ENCODE measurements at regions not wholly inside any gene's neighbourhood (a gene's known extent, or its start where the extent isn't known, plus 50 kb on each side); places are given as distances from the start of the nearest gene placed in this dataset.

DNA sequence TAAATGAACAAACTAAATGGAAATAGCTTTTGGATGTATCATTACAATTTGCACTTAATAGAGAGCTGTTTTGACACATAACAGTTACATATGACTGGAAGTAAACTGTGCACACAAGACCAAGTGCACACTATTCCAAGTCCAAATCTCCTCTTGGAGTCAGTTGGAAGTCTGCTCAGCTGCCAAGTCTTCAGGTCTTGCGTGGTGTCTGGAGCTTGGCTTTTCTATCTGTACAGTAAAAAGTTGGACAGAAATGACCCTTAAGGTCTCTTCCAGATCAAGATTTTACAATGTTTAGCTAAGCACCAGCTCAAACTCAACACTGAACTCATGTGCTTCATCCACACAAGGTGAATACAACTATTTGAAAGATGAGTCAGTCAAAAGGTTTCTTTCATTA is 456.9 kb downstream of the RASEF start:
- intact Hi-C loops (cut with micrococcal nuclease): no loop called here

DNA sequence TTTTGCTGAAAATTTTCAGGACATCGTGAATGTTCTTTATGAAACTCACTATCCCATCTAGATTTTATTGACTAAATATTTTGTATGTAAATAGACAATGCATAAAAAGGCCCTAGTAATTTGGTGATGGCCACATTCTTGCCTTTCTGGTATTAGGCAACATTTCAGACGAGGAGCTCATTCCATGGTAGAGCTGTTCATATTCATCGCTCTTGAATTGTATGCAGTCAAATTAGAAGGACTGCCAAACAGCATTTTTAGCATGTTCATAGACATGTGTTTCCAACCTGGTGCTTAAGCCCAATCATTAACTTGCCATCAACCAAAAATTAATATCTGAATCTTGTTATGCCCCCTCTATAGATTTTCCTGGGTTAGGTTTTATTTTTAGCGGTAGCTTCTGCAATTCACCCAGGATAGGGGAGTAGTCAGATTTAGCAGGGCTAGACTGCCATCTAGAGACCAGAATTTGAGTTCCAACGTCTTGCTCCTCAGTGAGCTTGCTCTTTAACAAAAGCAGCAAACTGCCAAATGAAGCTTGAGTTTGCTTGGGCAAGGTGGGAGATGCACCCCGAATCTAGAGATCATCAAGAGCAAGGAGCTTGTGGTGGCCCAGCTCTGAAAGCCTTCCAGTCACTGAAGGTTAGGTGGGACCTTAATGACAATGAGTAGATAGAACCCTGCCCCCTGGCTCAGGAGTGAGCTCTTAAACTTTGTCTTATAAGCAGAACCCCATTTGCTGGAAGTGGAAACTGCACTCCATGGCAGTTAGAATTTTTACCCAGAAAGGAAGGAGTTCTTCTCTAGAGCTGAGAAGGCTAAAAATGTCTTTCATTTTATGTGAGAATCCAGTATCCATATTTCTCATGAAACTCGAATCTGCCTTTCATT is 456.2 kb downstream of the RASEF start:
- intact Hi-C loops (cut with micrococcal nuclease): no loop called here

DNA sequence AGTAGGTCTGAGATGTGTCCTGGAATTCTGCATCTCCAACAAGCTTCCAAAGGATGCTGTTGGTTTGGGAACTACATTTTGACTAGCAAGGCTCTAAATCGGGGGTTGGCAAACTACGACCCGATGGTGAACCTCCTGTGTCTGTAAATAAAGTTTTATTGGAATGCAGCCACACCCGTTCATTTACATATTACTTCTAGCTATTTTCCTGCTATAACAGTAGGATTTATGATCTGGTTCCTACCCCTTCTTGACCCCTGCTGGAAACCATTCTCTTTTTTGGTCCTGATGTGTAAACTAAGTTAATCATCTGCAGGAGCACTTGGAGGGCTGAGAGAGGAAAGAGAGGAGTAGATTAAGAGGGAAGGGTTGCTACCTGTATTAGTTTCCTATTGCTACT is 454.5 kb downstream of the RASEF start:
- intact Hi-C loops (cut with micrococcal nuclease): no loop called here

DNA sequence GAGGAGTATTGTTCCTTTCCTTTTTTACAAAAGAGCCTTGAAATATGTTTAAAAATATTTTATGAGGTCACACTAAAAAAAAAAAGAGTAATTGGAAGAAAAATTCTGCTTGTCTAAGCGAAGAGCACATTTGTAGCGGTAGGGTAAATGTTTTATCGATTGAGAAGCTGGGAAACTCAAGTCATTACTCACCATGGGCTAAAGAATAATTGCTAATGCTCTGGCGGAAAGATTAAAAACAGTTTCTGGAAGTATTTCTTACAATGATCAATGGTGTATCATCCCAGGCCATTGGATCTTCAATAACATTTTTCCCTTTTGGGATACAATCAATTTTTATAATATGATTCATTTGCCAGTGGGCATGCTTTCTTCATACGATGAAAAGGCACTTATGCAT is 450.0 kb downstream of the RASEF start:
- intact Hi-C loops (cut with micrococcal nuclease): no loop called here

DNA sequence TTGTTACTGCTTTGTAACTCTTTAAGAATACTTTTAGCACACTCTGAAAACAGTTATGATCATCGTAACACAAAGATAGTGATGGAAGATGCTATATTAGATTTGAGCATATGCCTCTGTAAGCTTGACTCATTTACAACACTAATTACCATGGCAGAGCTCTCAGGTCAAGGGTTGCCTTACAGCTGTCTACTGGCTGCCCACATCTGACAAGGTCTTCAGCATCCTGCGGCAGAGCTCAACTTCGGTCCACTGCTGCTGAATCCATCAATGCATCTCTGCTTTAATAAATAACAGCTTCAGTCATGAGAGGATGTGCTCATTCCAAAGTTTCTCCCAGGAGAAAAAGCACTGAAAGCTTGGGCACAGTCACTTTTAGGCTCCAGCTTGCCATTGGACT is 449.4 kb downstream of the RASEF start:
- intact Hi-C loops (cut with micrococcal nuclease): no loop called here

DNA sequence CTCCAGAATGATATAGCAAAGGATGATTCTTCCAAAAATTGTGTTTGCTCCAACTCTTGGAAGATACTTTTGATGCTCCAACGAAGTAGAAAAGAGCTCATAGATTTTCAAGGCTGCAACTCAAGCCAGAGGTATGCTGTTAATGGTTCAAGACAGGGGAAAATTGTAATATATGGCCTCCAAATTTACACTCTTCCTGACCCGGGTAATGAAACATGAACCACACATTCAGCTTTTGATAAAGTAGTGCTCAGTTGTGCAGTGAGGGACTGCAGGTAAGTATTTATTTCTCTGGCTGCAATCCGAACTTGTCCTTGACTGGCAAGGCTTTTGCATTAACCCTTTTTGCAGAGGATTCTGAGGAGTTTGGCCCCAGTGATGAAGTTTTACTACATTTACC is 446.4 kb downstream of the RASEF start:
- intact Hi-C loops (cut with micrococcal nuclease): no loop called here

DNA sequence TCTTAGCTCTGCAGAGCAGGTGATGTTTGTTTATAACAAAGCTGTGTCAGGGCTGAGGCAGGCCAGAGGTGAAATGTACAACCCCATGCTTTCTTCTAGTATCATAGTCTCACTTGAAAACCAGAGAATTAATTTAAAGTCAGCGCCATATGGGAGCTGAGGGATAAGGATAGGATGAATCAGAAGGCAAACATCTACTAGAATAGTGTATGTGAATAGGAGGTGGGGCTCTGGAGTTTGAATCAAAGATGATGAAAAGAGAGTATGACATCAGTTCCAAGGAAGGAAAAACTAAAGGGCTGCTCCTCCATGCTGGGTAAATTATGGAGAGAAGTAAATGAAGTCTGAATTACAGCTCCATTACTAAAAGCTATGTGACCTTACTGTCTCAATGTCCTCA is 441.5 kb downstream of the RASEF start:
- intact Hi-C loops (cut with micrococcal nuclease): no loop called here

DNA sequence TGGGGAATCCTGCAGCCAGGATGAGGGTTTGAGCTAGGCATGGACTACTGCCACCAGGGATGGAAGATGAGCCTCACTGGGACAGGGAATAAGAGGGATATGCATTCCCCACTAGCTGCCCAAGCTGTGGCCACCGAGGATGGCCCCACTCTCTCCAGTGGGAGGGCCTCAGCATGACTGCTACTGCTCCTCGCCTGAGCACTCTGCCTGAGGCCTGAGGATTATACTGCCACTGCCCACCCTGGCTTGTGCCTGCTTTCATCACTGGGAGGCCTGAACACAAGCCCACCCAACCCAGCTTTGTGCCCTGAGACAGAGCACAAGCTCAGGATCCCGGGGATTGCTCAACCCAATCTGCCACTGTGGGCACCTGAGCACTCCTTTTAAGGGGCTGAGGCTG is 425.6 kb downstream of the RASEF start:
- intact Hi-C loops (cut with micrococcal nuclease): no loop called here

DNA sequence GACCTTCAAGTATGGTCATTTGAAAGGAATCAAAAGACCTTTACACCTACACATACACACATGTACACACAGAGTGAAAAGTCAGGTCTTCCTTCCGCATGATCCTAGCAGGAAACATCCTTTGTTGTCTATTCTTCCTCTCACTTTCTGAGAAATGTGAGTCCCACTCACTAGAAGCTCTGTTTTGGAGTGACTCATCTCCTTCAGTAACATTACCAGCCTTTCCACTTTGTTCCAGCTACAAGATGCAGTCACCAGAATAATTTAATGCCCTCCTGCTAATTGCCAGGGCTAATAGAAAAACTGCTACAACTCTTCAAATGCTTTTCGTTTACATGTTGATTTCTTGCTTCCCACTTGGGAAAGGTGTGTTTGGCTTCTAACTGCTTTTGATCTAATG is 417.3 kb downstream of the RASEF start:
- intact Hi-C loops (cut with micrococcal nuclease): no loop called here

DNA sequence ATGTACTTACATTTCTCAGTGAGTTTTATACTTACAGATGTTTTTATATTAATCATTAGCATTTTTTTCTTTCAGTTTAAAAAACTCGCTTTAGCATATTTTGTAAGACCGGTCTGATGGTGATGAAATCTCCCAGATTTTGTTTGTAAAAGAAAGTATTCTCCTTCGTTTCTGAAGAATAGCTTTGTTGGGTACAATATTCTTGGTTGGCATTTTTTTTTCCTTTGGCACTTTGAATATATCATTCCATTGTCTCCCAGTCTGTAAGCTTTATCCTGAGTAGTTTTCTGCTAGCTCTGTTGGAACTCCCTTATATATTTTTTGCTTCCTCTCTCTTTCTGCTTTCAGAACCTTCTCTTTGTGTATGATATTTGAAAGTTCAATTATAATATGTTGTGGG is 412.6 kb downstream of the RASEF start:
- intact Hi-C loops (cut with micrococcal nuclease): no loop called here

DNA sequence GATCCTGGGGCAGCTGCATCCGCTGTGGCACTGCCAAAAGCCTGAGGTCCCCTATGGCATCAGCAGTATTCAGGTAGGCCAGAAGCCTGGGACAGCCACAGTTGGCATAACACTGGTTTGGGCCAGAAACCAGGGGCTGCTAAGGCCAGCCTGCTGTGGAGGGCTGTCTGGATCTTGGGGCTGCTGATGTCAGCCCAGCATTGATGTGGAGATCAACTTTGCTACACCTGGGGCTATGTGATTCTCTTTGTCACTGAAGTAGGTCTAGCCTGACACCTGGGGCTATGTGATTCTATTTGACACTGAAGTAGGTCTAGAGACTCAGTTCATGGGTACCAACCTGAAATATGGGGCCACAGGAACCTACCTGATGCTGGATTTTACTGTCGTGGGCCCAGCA is 411.5 kb downstream of the RASEF start:
- intact Hi-C loops (cut with micrococcal nuclease): no loop called here

DNA sequence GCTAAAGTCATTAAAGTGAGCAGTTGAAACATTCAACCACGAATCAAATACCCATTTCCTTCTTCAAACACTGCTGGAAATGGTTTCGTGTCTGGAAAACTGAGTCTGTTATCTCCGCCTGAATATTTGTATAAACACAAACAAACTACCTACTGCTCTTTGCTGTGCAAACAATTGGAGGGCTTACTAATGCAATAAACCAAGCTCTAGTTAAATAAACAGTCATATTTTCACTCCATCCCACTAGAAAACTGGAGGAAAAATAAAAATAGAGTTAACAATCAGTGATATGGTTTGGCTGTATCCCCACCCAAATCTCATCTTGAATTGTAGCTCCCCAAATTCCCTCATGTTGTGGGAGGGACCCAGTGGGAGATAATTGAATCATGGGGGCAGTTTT is 397.6 kb downstream of the RASEF start:
- intact Hi-C loops (cut with micrococcal nuclease): no loop called here

DNA sequence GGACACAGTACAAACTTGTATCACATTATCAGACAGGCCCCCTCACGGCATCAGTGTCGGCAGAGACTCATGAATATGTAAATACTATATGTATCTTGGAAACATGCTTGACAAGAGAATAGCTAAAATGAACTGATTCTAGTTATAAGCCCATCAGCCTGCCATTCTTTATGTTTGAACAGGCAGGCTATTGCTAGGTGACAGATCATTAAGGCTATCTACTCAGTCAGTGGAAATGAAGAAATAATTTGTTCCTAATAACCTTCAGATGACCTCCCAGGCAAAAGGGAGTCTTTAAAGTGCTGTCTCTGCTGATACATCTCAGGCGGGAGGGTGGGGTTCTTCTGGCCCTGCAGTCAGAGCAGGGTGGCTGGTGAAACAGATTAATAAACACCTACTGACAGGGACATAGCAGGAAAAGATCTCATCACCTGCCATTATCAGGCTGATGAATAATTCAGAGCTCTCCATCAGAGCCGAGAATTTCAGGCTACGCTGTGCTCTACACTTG is 394.2 kb downstream of the RASEF start:
- intact Hi-C loops (cut with micrococcal nuclease): no loop called here

DNA sequence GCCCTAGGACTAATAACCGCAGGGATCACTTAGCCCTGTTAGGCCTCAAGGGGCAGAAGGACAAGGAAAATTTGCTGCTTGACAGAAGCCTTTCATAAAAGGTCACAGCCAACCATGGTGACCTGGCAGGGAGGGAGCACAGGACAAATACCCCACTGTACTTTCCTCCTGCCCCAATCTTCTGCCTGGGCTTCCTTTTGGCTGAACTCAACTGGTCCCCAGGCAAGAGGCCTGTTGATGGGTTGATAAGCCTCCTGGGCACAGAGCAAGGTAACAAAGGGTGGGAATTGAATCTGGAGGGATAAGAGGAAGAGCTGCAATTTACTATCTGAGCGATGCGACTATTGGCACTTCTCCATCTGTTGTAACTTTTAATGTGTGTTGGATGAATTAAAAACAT is 392.9 kb downstream of the RASEF start:
- intact Hi-C loops (cut with micrococcal nuclease): no loop called here

DNA sequence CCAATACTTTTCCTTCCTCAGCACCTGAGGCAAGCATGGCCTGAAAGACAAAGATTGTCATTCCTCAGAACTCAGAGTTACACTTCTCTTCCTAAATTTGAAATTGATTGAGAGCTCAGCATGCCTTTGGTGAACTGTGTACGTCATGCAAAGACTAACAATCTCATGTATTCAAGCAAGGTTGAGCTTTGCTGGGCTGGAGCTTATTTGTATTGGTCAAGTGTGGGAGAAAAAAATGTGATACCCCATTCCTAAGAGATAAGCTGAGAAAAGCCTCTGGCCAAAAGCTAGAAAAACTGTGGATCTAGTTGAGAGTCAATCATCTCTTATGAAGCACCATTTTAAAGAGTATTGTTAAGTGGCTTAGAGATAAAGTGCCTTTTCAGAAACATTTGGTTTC is 392.2 kb downstream of the RASEF start:
- intact Hi-C loops (cut with micrococcal nuclease): no loop called here

DNA sequence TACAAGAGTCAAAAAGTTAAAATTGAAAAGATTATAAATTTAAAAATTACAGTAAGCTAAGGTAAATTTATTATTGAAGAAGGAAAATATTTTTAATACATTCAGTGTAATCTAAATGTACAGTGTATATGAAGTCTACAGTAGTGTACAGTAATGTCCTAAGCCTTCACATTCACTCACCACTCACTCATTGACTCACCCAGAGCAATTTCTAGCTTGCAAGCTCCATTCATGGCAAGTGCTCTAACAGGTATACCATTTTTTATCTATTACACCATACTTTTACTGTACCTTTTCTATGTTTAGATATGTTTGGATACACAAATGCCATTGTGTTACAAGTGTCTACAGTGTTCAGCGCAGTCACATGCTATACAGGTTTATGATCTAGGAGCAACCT is 389.7 kb downstream of the RASEF start:
- intact Hi-C loops (cut with micrococcal nuclease): no loop called here

DNA sequence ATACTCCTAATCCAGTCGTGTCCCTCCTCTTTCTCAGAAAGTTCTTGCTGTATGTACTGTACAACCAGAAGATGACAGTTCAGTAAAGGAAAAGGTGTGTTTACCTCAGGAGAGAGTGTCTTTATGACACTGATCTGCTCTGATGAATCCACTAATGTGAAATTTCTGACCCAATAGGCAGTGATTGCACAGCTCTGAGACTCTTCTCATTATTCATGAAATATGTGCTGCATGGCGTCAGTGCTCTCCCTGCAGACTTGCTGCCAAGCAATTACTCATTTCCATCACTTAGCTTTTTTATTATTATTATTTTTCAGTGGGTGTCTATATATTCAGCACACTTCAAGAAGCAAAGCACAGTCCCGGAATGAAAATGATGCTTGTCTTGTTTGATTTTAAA is 389.0 kb downstream of the RASEF start:
- intact Hi-C loops (cut with micrococcal nuclease): no loop called here

DNA sequence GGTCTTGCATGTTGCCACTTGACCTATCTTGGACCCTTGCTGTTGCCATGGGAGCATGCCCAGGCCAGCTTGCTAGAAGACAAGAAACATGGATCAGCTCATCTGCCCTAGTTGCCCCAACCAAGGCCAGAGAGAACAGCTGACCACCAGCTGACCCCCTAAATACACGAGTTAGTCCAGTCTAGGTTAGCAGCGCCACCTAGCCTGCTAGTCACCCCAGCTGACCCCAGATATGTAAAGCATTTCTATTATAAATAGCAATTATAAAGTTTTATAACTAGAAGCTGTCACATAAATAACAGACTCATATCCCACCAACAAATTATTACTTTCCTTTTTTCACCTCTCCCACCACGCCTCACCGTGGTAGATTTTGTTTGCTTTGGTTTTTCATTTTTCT is 387.8 kb downstream of the RASEF start:
- intact Hi-C loops (cut with micrococcal nuclease): no loop called here

DNA sequence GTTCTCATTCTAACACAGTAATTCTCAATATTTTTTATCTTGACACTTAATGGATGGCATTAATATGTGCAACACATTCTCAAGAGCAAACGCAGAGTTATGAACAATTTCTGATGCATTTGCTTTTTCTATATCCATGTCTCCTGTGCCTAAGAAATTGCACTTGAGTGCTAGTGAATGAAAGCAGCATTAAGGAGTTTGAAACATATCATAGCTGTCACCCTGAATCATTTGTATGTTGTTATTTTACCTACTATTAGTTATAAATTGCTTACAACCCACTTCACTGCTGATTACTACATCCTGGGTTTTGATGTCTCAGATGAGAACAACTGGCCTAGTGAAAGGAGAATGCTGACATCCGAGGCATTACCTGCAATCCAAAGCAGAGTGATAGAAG is 387.3 kb downstream of the RASEF start:
- intact Hi-C loops (cut with micrococcal nuclease): no loop called here

DNA sequence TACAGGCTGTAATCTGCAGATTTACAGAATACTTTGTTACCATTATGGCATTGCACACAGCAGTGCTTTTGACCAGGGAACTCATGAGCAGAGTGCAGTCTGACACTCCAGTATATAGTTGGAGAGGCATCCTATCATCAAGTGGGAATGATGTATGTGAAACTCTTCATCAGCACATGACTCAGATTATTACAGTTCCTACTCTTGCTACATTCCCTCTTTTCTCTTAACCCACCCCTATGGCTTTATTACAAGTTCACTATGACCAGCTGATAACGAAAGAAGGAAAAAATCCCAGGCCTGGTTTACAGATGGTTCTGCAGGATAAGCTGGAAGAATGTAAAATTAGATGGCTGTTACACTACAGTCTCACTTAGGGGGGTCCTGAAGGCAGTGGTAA is 385.9 kb downstream of the RASEF start:
- intact Hi-C loops (cut with micrococcal nuclease): no loop called here

DNA sequence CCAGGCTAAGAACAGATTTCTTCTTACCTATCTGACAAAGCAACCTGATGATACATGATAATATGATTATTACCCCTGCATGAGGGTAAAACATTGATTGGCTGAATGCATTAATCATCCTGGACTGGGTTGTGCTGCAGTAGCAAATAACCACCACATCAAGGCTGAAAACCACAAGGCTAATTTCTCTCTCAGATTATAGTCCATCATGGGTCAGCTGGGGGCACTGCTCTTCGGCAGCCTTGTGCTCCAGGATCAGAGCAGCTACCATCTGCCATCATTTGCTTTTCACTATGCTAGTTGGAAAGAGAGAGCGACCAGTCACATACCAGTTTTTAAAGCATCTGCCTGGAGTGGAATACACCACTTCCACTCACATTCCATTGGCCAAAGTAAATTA is 383.5 kb downstream of the RASEF start:
- intact Hi-C loops (cut with micrococcal nuclease): no loop called here

DNA sequence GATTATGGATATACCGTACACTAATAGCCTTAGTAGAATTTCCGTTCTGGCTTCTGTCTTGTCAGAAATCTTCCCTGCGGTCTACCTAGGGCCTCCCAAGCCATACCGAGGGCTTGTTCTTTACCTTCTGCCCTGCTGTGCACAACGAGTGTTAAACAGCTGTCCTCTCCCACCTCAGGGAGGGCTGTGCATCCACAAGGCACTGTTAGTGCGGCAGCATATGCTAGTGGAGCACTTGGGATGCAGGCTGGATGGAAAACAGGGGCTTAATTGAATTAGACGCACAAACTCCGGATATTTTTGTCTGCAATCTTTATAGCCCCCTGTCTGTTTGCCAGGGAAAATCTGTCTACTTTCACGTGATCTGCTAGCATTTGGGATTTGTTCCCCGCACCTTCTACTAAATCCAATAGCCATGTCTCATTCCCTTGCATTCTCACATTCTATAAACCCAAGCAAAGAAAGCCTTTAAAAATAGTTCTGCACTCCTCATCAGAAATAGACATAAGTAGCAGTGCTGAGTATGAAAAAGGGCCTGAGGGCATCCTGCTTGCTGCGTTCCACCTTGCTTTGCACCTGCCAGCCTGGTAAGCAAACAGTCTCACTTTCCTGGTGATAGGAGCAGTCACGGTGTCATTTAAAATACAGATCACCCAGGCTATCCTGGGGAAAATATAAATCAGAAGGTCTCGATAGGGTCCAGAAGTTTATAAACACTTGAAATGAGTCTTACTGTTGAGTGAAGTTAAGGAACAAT is 382.6 kb downstream of the RASEF start:
- intact Hi-C loops (cut with micrococcal nuclease): no loop called here

DNA sequence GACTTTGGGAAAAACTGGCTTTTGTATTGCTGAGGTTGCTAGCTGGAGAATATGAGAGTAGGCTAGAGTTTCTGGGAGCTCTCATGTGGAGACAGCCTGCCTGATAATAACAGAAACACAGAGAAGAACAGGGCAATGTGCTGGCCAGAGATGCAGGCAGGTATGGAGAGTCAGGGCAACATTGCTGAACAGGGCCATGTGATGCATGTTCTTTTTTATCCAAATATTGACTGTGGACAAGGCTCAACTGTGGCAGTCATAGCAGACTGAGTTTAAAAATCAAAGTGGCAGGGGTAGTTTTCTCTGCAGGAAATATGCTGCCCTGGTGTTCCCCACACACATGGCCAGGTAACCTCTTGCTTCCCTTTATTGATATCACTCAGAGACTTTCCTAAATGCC is 381.1 kb downstream of the RASEF start:
- intact Hi-C loops (cut with micrococcal nuclease): no loop called here
